HL-60 (cell line): ENCODE measurements at regions not wholly inside any gene's neighbourhood (a gene's known extent, or its start where the extent isn't known, plus 50 kb on each side); places are given as distances from the start of the nearest gene placed in this dataset.

Experiments
- DNase-seq, 2 experiments: peaks; one replicate each; pipeline ENCODE4 v3.0.0-alpha.2; 2010 to 2020; ENCODE audit warnings: low read depth in 1 of 2, low spot score in 1 of 2
- H3K27ac ChIP-seq: fragments of 250-450 bp; sonication (Bioruptor Pico); replicated peaks from 2 replicates; pipeline ENCODE4 v1.5.1; 2020; ENCODE audit warnings: mild to moderate bottlenecking, moderate library complexity
- H3K27me3 ChIP-seq: fragments of 250-450 bp; sonication (Bioruptor Pico); 2 replicates; pipeline ENCODE4 v1.5.1; 2021; ENCODE audit warnings: mild to moderate bottlenecking, moderate library complexity; ENCODE audit not compliant: insufficient read depth, poor library complexity, severe bottlenecking
- H3K4me3 ChIP-seq: replicated peaks from 2 replicates; pipeline ENCODE4 v1.5.1; 2011; ENCODE audit warnings: mild to moderate bottlenecking, control low read depth, low read length; ENCODE audit not compliant: insufficient read depth
- GABPA ChIP-seq: IDR thresholded peaks from 2 replicates; pipeline ENCODE4 v1.6.1; 2012; ENCODE audit warnings: low read depth
- POLR2AphosphoS5 ChIP-seq: IDR thresholded peaks from 2 replicates; pipeline ENCODE4 v1.6.1; 2012; ENCODE audit warnings: low read depth
- SPI1 ChIP-seq: IDR thresholded peaks from 2 replicates; pipeline ENCODE4 v1.6.1; 2012; ENCODE audit warnings: low read depth, mild to moderate bottlenecking, borderline replicate concordance
- TF ChIP-seq, protein P1 (sequence below): IDR thresholded peaks from 2 replicates; pipeline ENCODE4 v1.6.1; 2012; ENCODE audit warnings: low read depth; ENCODE audit not compliant: insufficient replicate concordance
- TF ChIP-seq, protein P2 (sequence below): IDR thresholded peaks from one replicate; pipeline ENCODE4 v1.5.1; 2011; ENCODE audit warnings: low read length, control low read depth, inconsistent platforms; ENCODE audit not compliant: insufficient read depth

DNA sequence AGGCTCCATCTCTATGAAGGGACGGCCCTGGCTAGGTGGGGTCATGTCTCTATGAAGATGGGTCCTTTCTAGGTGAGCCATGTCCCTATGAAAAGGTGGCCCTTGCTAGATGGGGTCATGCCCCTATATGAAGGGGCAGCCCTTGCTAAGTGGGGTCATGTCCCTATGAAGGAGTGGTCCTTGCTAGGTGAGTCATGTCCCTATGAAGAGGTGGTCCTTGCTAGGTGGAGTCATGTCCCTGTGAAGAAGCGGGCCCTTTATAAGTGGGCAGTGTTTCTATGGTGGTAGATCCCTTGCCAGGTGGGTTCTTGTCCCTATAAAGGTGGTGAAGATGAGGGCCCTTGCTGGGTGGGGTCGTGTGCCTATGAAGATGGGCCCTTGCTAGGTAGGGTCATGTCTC is 283.0 kb upstream of the IRX2 start:
- TF ChIP-seq, protein P1, sequence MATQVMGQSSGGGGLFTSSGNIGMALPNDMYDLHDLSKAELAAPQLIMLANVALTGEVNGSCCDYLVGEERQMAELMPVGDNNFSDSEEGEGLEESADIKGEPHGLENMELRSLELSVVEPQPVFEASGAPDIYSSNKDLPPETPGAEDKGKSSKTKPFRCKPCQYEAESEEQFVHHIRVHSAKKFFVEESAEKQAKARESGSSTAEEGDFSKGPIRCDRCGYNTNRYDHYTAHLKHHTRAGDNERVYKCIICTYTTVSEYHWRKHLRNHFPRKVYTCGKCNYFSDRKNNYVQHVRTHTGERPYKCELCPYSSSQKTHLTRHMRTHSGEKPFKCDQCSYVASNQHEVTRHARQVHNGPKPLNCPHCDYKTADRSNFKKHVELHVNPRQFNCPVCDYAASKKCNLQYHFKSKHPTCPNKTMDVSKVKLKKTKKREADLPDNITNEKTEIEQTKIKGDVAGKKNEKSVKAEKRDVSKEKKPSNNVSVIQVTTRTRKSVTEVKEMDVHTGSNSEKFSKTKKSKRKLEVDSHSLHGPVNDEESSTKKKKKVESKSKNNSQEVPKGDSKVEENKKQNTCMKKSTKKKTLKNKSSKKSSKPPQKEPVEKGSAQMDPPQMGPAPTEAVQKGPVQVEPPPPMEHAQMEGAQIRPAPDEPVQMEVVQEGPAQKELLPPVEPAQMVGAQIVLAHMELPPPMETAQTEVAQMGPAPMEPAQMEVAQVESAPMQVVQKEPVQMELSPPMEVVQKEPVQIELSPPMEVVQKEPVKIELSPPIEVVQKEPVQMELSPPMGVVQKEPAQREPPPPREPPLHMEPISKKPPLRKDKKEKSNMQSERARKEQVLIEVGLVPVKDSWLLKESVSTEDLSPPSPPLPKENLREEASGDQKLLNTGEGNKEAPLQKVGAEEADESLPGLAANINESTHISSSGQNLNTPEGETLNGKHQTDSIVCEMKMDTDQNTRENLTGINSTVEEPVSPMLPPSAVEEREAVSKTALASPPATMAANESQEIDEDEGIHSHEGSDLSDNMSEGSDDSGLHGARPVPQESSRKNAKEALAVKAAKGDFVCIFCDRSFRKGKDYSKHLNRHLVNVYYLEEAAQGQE = no peak
- TF ChIP-seq POLR2AphosphoS5 (no peak), GABPA (no peak), SPI1 (no peak)
- TF ChIP-seq, protein P2, sequence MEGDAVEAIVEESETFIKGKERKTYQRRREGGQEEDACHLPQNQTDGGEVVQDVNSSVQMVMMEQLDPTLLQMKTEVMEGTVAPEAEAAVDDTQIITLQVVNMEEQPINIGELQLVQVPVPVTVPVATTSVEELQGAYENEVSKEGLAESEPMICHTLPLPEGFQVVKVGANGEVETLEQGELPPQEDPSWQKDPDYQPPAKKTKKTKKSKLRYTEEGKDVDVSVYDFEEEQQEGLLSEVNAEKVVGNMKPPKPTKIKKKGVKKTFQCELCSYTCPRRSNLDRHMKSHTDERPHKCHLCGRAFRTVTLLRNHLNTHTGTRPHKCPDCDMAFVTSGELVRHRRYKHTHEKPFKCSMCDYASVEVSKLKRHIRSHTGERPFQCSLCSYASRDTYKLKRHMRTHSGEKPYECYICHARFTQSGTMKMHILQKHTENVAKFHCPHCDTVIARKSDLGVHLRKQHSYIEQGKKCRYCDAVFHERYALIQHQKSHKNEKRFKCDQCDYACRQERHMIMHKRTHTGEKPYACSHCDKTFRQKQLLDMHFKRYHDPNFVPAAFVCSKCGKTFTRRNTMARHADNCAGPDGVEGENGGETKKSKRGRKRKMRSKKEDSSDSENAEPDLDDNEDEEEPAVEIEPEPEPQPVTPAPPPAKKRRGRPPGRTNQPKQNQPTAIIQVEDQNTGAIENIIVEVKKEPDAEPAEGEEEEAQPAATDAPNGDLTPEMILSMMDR = no peak
- H3K27me3 ChIP-seq = no peaks in the 10 kb centered on the region

DNA sequence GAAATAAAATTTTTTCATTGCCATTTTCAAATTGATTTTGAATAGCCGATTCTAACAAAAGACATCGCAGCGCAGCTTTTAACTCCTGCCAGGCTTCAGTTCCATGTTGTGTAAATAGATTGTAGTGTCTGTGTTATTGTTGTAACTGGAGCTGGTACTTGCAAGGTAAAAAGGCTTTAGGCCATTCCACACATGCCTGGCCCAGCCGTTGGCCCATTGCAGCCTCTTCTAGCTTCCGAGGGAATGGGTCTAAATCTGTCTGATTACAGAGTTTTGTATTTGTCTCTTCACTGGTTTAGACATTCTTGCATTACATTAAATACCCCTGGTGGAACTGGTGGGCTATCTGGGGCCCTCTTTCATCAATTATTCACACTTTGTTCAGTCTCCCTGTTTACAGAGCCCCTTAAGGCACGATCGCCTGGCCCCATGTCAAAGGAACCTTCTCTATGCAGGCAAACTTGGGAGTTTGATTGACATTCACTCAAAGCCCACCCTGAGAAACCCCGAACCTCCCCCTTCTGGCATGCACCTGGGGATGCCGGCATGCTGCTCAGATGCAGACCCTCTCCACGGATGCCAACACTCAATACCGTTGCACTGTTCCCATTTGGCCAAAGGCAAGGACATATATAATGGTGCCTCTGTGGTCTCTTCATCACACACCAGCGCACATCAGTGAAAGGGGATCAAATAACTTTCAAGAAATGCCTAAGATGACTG is 281.7 kb upstream of the IRX2 start:
- Histone ChIP-seq H3K27ac (no peak overlapping the region), H3K27me3 (no peaks in the 10 kb centered on the region), H3K4me3 (no peak overlapping the region)
- no peak for DNase-seq
- TF ChIP-seq POLR2AphosphoS5 = no peak

More for the DNA sequence above, 283.0 kb upstream of the IRX2 start:
- H3K4me3 ChIP-seq = no peak overlapping the region
- H3K27ac ChIP-seq = no peak overlapping the region
- no peak for DNase-seq

DNA sequence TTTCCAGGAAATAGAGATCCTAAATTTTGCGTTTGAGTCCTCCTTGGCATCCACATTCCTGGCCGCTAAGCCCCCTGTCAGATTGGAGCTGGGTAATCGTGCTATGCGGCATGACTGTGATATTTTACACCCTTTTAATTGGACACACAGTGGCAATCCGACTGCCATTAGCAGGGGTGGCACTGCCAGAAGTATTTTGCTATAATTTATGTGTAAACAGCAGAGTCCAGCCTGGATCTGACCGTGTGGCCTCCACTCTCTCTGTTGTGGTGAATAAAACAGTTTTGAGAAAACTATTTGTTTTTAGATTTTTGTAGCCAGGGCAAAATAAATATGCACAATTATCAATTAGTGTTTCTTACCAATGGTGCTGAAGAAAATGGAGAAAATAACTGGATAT is 281.0 kb upstream of the IRX2 start:
- TF ChIP-seq POLR2AphosphoS5 (no peak), GABPA (no peak), SPI1 (no peak)
- TF ChIP-seq, protein P1 = no peak
- TF ChIP-seq, protein P2 = no peak
- Histone ChIP-seq H3K27me3 (no peaks in the 10 kb centered on the region), H3K27ac (no peak overlapping the region), H3K4me3 (no peak overlapping the region)
- DNase-seq = no peak

DNA sequence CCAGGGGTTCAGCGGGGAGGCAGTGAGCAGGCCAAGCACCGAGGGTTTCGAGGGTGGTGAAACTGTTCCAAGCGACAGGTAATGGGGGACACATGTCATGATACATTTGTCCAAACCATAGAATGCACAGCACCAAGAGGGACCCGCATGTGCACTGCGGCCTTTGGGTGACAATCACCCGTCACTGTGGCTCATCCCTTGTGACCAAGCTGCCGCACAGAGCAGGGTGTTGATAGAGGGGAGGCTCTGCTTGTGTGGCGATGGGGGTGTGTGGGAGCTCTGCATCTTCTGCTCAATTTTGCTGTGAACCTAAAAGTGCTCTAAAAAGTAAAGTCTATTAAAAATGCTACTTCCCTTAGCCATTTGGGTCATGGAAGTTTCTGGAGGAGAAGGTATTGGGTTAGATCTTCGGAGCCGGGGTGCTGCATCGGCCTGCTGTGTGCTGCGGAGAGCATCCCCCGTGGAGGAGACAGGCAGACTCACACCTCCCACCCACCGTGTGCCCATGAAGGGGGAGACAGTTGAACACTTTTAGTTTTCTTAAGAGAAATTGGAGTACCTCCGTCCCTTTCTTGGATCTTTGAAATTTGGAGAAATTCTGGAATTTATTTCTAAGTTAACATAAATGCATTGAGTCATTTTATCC is 280.4 kb upstream of the IRX2 start:
- no peak overlapping the region for H3K4me3 ChIP-seq
- no peak overlapping the region for H3K27ac ChIP-seq
- no peaks in the 10 kb centered on the region for H3K27me3 ChIP-seq
- DNase-seq = no peak
- TF ChIP-seq, protein P2 = no peak
- no peak for TF ChIP-seq POLR2AphosphoS5
- no peak for TF ChIP-seq GABPA
- TF ChIP-seq, protein P1 = no peak
- no peak for TF ChIP-seq SPI1
